HEK293T (cell line): ENCODE measurements at regions not wholly inside any gene's neighbourhood (a gene's known extent, or its start where the extent isn't known, plus 50 kb on each side); places are given as distances from the start of the nearest gene placed in this dataset.
A peak's percentile ranks its signal among the peaks of the same experiment; 100 is the strongest.
"Not testable (repeated sequence)": the region's sequence is repeated elsewhere in the genome, so short reads cannot be mapped to it uniquely, and the experiment has no call there.

ENCODE experiments used
- CTCF ChIA-PET: fragments of 350-600 bp; formaldehyde crosslinking; extraction: SDS; loops from one replicate; lab custom pipeline; 2021; ENCODE audit warnings: antibody characterized with exemption, inconsistent platforms; lab: Yijun Ruan, JAX
- POLR2A ChIA-PET: fragments of 350-600 bp; formaldehyde crosslinking; extraction: SDS; loops from one replicate; lab custom pipeline; 2020; ENCODE audit warnings: antibody characterized with exemption, inconsistent platforms; lab: Yijun Ruan, JAX
- DNase-seq: peaks from one replicate; pipeline ENCODE4 v3.0.0; 2012; ENCODE audit warnings: mixed read lengths; ENCODE audit errors: extremely low spot score
- ARNT ChIP-seq: fragments of 450-650 bp; IDR thresholded peaks from 2 replicates; pipeline ENCODE4 v1.6.1; 2017; ENCODE audit warnings: mild to moderate bottlenecking
- BHLHE40 ChIP-seq: fragments of 450-650 bp; IDR thresholded peaks from 2 replicates; pipeline ENCODE4 v1.6.1; 2016; ENCODE audit warnings: mild to moderate bottlenecking, moderate library complexity, borderline replicate concordance
- CTBP1 ChIP-seq: fragments of 450-650 bp; IDR thresholded peaks from 2 replicates; pipeline ENCODE4 v1.6.1; 2016; ENCODE audit warnings: borderline replicate concordance
- ELF4 ChIP-seq: fragments of 450-650 bp; IDR thresholded peaks from 2 replicates; pipeline ENCODE4 v1.6.1; 2017; ENCODE audit warnings: antibody characterized with exemption
- FOXA1 ChIP-seq: fragments of 450-650 bp; IDR thresholded peaks from 2 replicates; pipeline ENCODE4 v1.6.1; 2016; ENCODE audit warnings: mild to moderate bottlenecking
- FOXK2 ChIP-seq: fragments of 450-650 bp; IDR thresholded peaks from 2 replicates; pipeline ENCODE4 v1.6.1; 2016; ENCODE audit warnings: mild to moderate bottlenecking
- FOXM1 ChIP-seq: fragments of 450-650 bp; IDR thresholded peaks from 2 replicates; pipeline ENCODE4 v1.6.1; 2017; ENCODE audit warnings: mild to moderate bottlenecking, borderline replicate concordance
- HDGF ChIP-seq: fragments of 450-650 bp; IDR thresholded peaks from 2 replicates; pipeline ENCODE4 v1.6.1; 2017; ENCODE audit warnings: antibody characterized with exemption, borderline replicate concordance
- L3MBTL2 ChIP-seq: fragments of 450-650 bp; conservative IDR thresholded peaks from 2 replicates; pipeline ENCODE4 v1.6.1; 2016; ENCODE audit warnings: mild to moderate bottlenecking
- LEF1 ChIP-seq: fragments of 450-650 bp; IDR thresholded peaks from 2 replicates; pipeline ENCODE4 v1.6.1; 2017; ENCODE audit warnings: mild to moderate bottlenecking, borderline replicate concordance
- NFRKB ChIP-seq: fragments of 450-650 bp; IDR thresholded peaks from 2 replicates; pipeline ENCODE4 v1.6.1; 2016; ENCODE audit warnings: mild to moderate bottlenecking, moderate library complexity
- PKNOX1 ChIP-seq: fragments of 450-650 bp; IDR thresholded peaks from 2 replicates; pipeline ENCODE4 v1.6.1; 2016
- SP1 ChIP-seq: fragments of 450-650 bp; IDR thresholded peaks from 2 replicates; pipeline ENCODE4 v1.6.1; 2017
- SUZ12 ChIP-seq: fragments of 450-650 bp; IDR thresholded peaks from 2 replicates; pipeline ENCODE4 v1.6.1; 2016; ENCODE audit warnings: mild to moderate bottlenecking
- TARDBP ChIP-seq: fragments of 450-650 bp; IDR thresholded peaks from 2 replicates; pipeline ENCODE4 v1.6.1; 2016
- ZNF384 ChIP-seq: fragments of 450-650 bp; IDR thresholded peaks from 2 replicates; pipeline ENCODE4 v1.6.1; 2016

GRCh38 chr21:17295997-17296396 is 216.8 kb upstream of the CXADR start:
- DNase-seq: no peak
- ChIA-PET POLR2A (no interaction called here), CTCF (no interaction called here)
- no peak for TF ChIP-seq ARNT

GRCh38 chr21:17299576-17299975 is 213.3 kb upstream of the CXADR start:
- CTCF ChIA-PET, POLR2A ChIA-PET, DNase-seq: not testable (repeated sequence)

GRCh38 chr21:17327715-17328114 is 185.1 kb upstream of the CXADR start:
- CTCF ChIA-PET: interaction anchor here (0.6 kb wide), 1 partner anchor 598 kb away, joined by 3 read pairs; no protein-coding TSS in a partner anchor
- POLR2A ChIA-PET, DNase-seq: not testable (repeated sequence)

GRCh38 chr21:17334484-17334883 is 178.4 kb upstream of the CXADR start:
- TF ChIP-seq ZNF384 (no peak), HDGF (no peak), SUZ12 (no peak), FOXM1 (no peak), SP1 (no peak), FOXK2 (no peak), CTBP1 (no peak), LEF1 (no peak), ELF4 (no peak), L3MBTL2 (no peak), NFRKB (no peak), ARNT (no peak), BHLHE40 (no peak), PKNOX1 (no peak), TARDBP (no peak), FOXA1 (no peak)
- POLR2A ChIA-PET: no interaction called here
- CTCF ChIA-PET: no interaction called here
- DNase-seq: peak; percentile 16

- CTCF ChIA-PET: no interaction called here
- POLR2A ChIA-PET: no interaction called here
- TF ChIP-seq HDGF (no peak), TARDBP (no peak), LEF1 (no peak)
- no peak for DNase-seq
Observed at GRCh38 chr21:17340081-17340480, 172.8 kb upstream of the CXADR start.

- peak; percentile 26 for DNase-seq
- ChIA-PET CTCF (no interaction called here), POLR2A (no interaction called here)
- TF ChIP-seq FOXM1: no peak
- TF ChIP-seq CTBP1: no peak
- TF ChIP-seq ZNF384: no peak
- TF ChIP-seq SP1: no peak
- no peak for TF ChIP-seq ELF4
- no peak for TF ChIP-seq LEF1
- no peak for TF ChIP-seq NFRKB
- TF ChIP-seq HDGF: no peak
Observed at GRCh38 chr21:17343055-17343454, 169.8 kb upstream of the CXADR start.

- ChIA-PET POLR2A (no interaction called here), CTCF (no interaction called here)
- no peak for TF ChIP-seq PKNOX1
- no peak for TF ChIP-seq HDGF
- TF ChIP-seq ZNF384: no peak
- TF ChIP-seq SP1: no peak
- no peak for TF ChIP-seq NFRKB
- no peak for TF ChIP-seq FOXK2
- TF ChIP-seq LEF1: no peak
- no peak for TF ChIP-seq ARNT
- no peak for TF ChIP-seq SUZ12
- TF ChIP-seq FOXA1: no peak
- no peak for TF ChIP-seq FOXM1
- no peak for TF ChIP-seq L3MBTL2
- no peak for TF ChIP-seq CTBP1
- no peak for TF ChIP-seq TARDBP
- no peak for TF ChIP-seq ELF4
- DNase-seq: no peak
Observed at GRCh38 chr21:17348357-17348756, 164.5 kb upstream of the CXADR start.

- ChIA-PET POLR2A (no interaction called here), CTCF (no interaction called here)
- no peak for DNase-seq
- TF ChIP-seq L3MBTL2: no peak
- no peak for TF ChIP-seq CTBP1
- no peak for TF ChIP-seq ZNF384
- no peak for TF ChIP-seq ARNT
- no peak for TF ChIP-seq FOXA1
- no peak for TF ChIP-seq NFRKB
- TF ChIP-seq FOXK2: no peak
- no peak for TF ChIP-seq TARDBP
- TF ChIP-seq SUZ12: no peak
- no peak for TF ChIP-seq HDGF
- TF ChIP-seq ELF4: no peak
- TF ChIP-seq SP1: no peak
- no peak for TF ChIP-seq FOXM1
- no peak for TF ChIP-seq PKNOX1
- TF ChIP-seq LEF1: no peak
Observed at GRCh38 chr21:17348849-17349248, 164.0 kb upstream of the CXADR start.
